Spinal cord (tissue), 9 donors: ENCODE measurements at regions not wholly inside any gene's neighbourhood (a gene's known extent, or its start where the extent isn't known, plus 50 kb on each side); places are given as distances from the start of the nearest gene placed in this dataset.

ENCODE experiments used
- DNase-seq, 6 donors: peaks; one replicate each; pipeline versions ENCODE4 v3.0.0 to v3.0.0-alpha.2; 2013 to 2015; ENCODE audit warnings: low spot score in 6 of 6, low read depth in 4 of 6
- H3K27ac ChIP-seq: one replicate; pipeline ENCODE4 v1.5.1; 2013; ENCODE audit warnings: low read depth, low read length, control low read depth
- H3K27me3 ChIP-seq: one replicate; pipeline ENCODE4 v1.6.1; 2013; ENCODE audit warnings: low read length; ENCODE audit not compliant: control insufficient read depth, insufficient read depth
- H3K36me3 ChIP-seq: one replicate; pipeline ENCODE4 v1.6.1; 2013; ENCODE audit warnings: low read length; ENCODE audit not compliant: control insufficient read depth, insufficient read depth
- H3K4me1 ChIP-seq: one replicate; pipeline ENCODE4 v1.6.1; 2013; ENCODE audit warnings: low read length; ENCODE audit not compliant: control insufficient read depth, insufficient read depth
- H3K4me3 ChIP-seq: one replicate; pipeline ENCODE4 v1.5.1; 2013; ENCODE audit warnings: low read depth, low read length, control low read depth
- H3K9me3 ChIP-seq: one replicate; pipeline ENCODE4 v1.6.1; 2013; ENCODE audit warnings: low read length; ENCODE audit not compliant: control insufficient read depth, insufficient read depth
- WGBS: methylation state at CpG from one replicate; pipeline ENCODE4 v1.1.5; 2013; ENCODE audit warnings: missing lambda C conversion rate; ENCODE audit not compliant: insufficient coverage; 5-methylcytosine and 5-hydroxymethylcytosine counted together
- donor health status: healthy.

GRCh38 chr11:11164334-11164690, 188.7 kb downstream of the CSNK2A3 start:
- Histone ChIP-seq H3K4me1 (no peaks in the 10 kb centered on the region), H3K27me3 (no peaks in the 10 kb centered on the region), H3K27ac (no peak overlapping the region), H3K9me3 (no peaks in the 10 kb centered on the region), H3K36me3 (no peaks in the 10 kb centered on the region), H3K4me3 (no peak overlapping the region)
- DNase-seq = no peak
- no CpG with 5 or more reads among the region's 1 CpG for WGBS

- H3K4me3 ChIP-seq = no peak overlapping the region
- no peaks in the 10 kb centered on the region for H3K9me3 ChIP-seq
- no peaks in the 10 kb centered on the region for H3K4me1 ChIP-seq
- DNase-seq = peak in 1 of 6 donors; percentile 18
- WGBS = 74% methylated on average over 4 of the region's 4 CpGs
- no peak overlapping the region for H3K27ac ChIP-seq
- H3K27me3 ChIP-seq = no peaks in the 10 kb centered on the region
- H3K36me3 ChIP-seq = no peaks in the 10 kb centered on the region
These were observed 189.2 kb downstream of the CSNK2A3 start for GRCh38 chr11:11163669-11164333.

DNA sequence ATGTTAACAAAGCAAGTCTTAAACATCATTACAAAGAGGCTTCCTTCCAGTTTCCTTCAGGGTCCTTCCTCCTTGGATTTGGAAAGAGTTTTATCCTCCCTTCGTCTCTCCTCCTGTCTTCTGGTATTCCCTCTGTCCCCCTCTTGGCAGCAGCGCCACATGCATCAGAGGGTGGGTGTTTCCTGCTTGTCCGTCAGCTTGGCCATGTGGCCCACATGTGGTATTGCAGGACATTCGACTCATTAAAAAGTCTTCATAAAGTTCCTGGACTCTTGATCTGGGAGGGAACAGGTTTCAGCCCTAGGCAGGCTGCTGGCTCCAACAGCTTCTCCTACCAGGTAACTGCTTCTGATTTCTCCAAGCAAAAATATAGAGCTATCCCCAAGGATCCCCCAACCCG, 189.8 kb downstream of the CSNK2A3 start:
- H3K4me1 ChIP-seq = no peaks in the 10 kb centered on the region
- no peaks in the 10 kb centered on the region for H3K9me3 ChIP-seq
- H3K27ac ChIP-seq = no peak overlapping the region
- WGBS = 38% methylated on average over 3 of the region's 5 CpGs
- no peaks in the 10 kb centered on the region for H3K36me3 ChIP-seq
- no peak overlapping the region for H3K4me3 ChIP-seq
- no peaks in the 10 kb centered on the region for H3K27me3 ChIP-seq
- peak in 1 of 6 donors; percentile 14 for DNase-seq

DNA sequence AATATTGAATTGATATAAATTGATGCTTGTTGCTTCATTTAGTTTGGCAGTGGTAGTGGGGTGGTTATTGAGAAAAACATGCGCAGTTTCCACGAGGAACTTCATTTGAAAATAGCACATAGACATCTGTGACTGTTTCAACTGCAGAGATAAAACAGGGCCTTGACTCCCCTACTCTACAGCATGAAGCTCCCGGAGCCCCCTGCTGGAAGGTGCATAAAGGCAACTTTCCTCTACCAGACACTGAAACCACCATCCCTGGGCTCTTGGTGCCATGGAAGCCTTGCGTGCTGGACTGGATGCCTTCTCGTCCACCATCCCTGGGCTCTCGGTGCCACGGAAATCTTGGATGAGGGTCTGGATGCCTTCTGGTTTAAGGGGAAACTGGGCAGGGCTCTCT, 195.9 kb downstream of the CSNK2A3 start:
- H3K27ac ChIP-seq = no peak overlapping the region
- peak in 2 of 6 donors; percentile 20 to 36 for DNase-seq
- no peaks in the 10 kb centered on the region for H3K27me3 ChIP-seq
- no peaks in the 10 kb centered on the region for H3K4me1 ChIP-seq
- no peak overlapping the region for H3K4me3 ChIP-seq
- H3K9me3 ChIP-seq = no peaks in the 10 kb centered on the region
- WGBS = 85% methylated on average over 5 of the region's 7 CpGs
- H3K36me3 ChIP-seq = no peaks in the 10 kb centered on the region

GRCh38 chr11:11155962-11156815, 196.9 kb downstream of the CSNK2A3 start:
- no peak for DNase-seq
- Histone ChIP-seq H3K27me3 (no peaks in the 10 kb centered on the region), H3K9me3 (no peaks in the 10 kb centered on the region), H3K36me3 (no peaks in the 10 kb centered on the region), H3K4me1 (no peaks in the 10 kb centered on the region), H3K27ac (no peak overlapping the region), H3K4me3 (no peak overlapping the region)
- 70% methylated on average over 33 of the region's 33 CpGs for WGBS

GRCh38 chr11:11152877-11153276, 200.2 kb downstream of the CSNK2A3 start:
- DNase-seq = no peak
- no peak overlapping the region for H3K4me3 ChIP-seq
- H3K36me3 ChIP-seq = no peaks in the 10 kb centered on the region
- WGBS = 98% methylated on average over 4 of the region's 4 CpGs
- H3K27ac ChIP-seq = no peak overlapping the region
- peaks cover 12% of the 10 kb centered on the region for H3K4me1 ChIP-seq
- no peaks in the 10 kb centered on the region for H3K27me3 ChIP-seq
- H3K9me3 ChIP-seq = no peaks in the 10 kb centered on the region

GRCh38 chr11:11149671-11150459, 203.2 kb downstream of the CSNK2A3 start:
- H3K27me3 ChIP-seq = no peaks in the 10 kb centered on the region
- DNase-seq = no peak
- H3K27ac ChIP-seq = no peak overlapping the region
- H3K4me1 ChIP-seq = peaks cover 14% of the 10 kb centered on the region
- H3K9me3 ChIP-seq = no peaks in the 10 kb centered on the region
- H3K36me3 ChIP-seq = no peaks in the 10 kb centered on the region
- no peak overlapping the region for H3K4me3 ChIP-seq
- 92% methylated on average over 6 of the region's 8 CpGs for WGBS

- H3K4me1 ChIP-seq = peaks cover 14% of the 10 kb centered on the region
- no peak overlapping the region for H3K4me3 ChIP-seq
- no peaks in the 10 kb centered on the region for H3K36me3 ChIP-seq
- WGBS = 35% methylated on average over 4 of the region's 4 CpGs
- no peaks in the 10 kb centered on the region for H3K9me3 ChIP-seq
- no peak overlapping the region for H3K27ac ChIP-seq
- H3K27me3 ChIP-seq = no peaks in the 10 kb centered on the region
- DNase-seq = no peak
These were observed 204.5 kb downstream of the CSNK2A3 start for GRCh38 chr11:11148596-11148995.

GRCh38 chr11:11148104-11148509, 204.9 kb downstream of the CSNK2A3 start:
- Histone ChIP-seq H3K4me3 (no peak overlapping the region), H3K27ac (no peak overlapping the region), H3K9me3 (no peaks in the 10 kb centered on the region), H3K4me1 (peaks cover 14% of the 10 kb centered on the region), H3K36me3 (no peaks in the 10 kb centered on the region), H3K27me3 (no peaks in the 10 kb centered on the region)
- WGBS = 23% methylated on average over 3 of the region's 5 CpGs
- peak; percentile 29 to 93 (median 56) for DNase-seq
